WERI-Rb-1 (cell line): ENCODE measurements at regions not wholly inside any gene's neighbourhood (a gene's known extent, or its start where the extent isn't known, plus 50 kb on each side); places are given as distances from the start of the nearest gene placed in this dataset.
"Not testable (repeated sequence)": the region's sequence is repeated elsewhere in the genome, so short reads cannot be mapped to it uniquely, and the experiment has no call there.

Experiments
- DNase-seq: peaks from one replicate; pipeline ENCODE4 v3.0.0-alpha.2; 2020
- H3K27ac ChIP-seq: fragments of 250-450 bp; sonication (Bioruptor Pico); 2 replicates; pipeline ENCODE4 v1.5.1; 2020; ENCODE audit warnings: mild to moderate bottlenecking, moderate library complexity
- H3K27me3 ChIP-seq: fragments of 250-450 bp; sonication (Bioruptor Pico); 2 replicates; pipeline ENCODE4 v1.5.1; 2021; ENCODE audit warnings: mild to moderate bottlenecking, low read depth, moderate library complexity; ENCODE audit not compliant: insufficient read depth, severe bottlenecking
- H3K36me3 ChIP-seq: fragments of 250-450 bp; sonication (Bioruptor Pico); 2 replicates; pipeline ENCODE4 v1.5.1; 2020; ENCODE audit warnings: mild to moderate bottlenecking, moderate library complexity
- H3K4me3 ChIP-seq: 2 replicates; pipeline ENCODE4 v1.5.1; 2011; ENCODE audit warnings: low read depth, mild to moderate bottlenecking, control low read depth, low read length
- H3K9me3 ChIP-seq: fragments of 250-450 bp; sonication (Bioruptor Pico); 2 replicates; pipeline ENCODE4 v1.5.1; 2021; ENCODE audit warnings: mild to moderate bottlenecking, moderate library complexity; ENCODE audit not compliant: severe bottlenecking
- CTCF ChIP-seq: IDR thresholded peaks from 2 replicates; pipeline ENCODE4 v1.5.1; 2011; ENCODE audit warnings: low read depth, mild to moderate bottlenecking, control low read depth, inconsistent platforms, low read length

GRCh38 chr7:86999750-87000149, 59.7 kb downstream of the ELAPOR2 start:
- Histone ChIP-seq H3K36me3 (no peaks in the 10 kb centered on the region), H3K27ac (0 out of 2 replicates have a peak overlapping the region, but pooled peaks have one; percentile 8), H3K9me3 (no peaks in the 10 kb centered on the region), H3K4me3 (no peak overlapping the region), H3K27me3 (no peaks in the 10 kb centered on the region)
- no peak for TF ChIP-seq CTCF
- DNase-seq, result no peak

GRCh38 chr7:86995814-86996213, 63.6 kb downstream of the ELAPOR2 start:
- TF ChIP-seq CTCF, result no peak
- H3K9me3 ChIP-seq, result no peaks in the 10 kb centered on the region
- DNase-seq, result no peak

GRCh38 chr7:86995052-86995725, 64.3 kb downstream of the ELAPOR2 start:
- Histone ChIP-seq H3K4me3 (no peak overlapping the region), H3K36me3 (no peaks in the 10 kb centered on the region), H3K9me3 (no peaks in the 10 kb centered on the region), H3K27ac (no peak overlapping the region), H3K27me3 (no peaks in the 10 kb centered on the region)
- no peak for TF ChIP-seq CTCF
- no peak for DNase-seq

More at GRCh38 chr7:86995814-86996213, 63.6 kb downstream of the ELAPOR2 start:
- no peak overlapping the region for H3K4me3 ChIP-seq
- H3K27ac ChIP-seq, result no peak overlapping the region
- no peaks in the 10 kb centered on the region for H3K36me3 ChIP-seq
- no peaks in the 10 kb centered on the region for H3K27me3 ChIP-seq

- DNase-seq, result no peak
- no peaks in the 10 kb centered on the region for H3K36me3 ChIP-seq
- H3K4me3 ChIP-seq, result no peak overlapping the region
- H3K27ac ChIP-seq, result no peak overlapping the region
- no peaks in the 10 kb centered on the region for H3K9me3 ChIP-seq
- no peak for TF ChIP-seq CTCF
- no peaks in the 10 kb centered on the region for H3K27me3 ChIP-seq
Observed at GRCh38 chr7:86991771-86992191, 67.7 kb downstream of the ELAPOR2 start.

- no peak for DNase-seq
- Histone ChIP-seq H3K9me3 (no peaks in the 10 kb centered on the region), H3K4me3 (no peak overlapping the region), H3K27me3 (no peaks in the 10 kb centered on the region), H3K27ac (no peak overlapping the region), H3K36me3 (no peaks in the 10 kb centered on the region)
- TF ChIP-seq CTCF, result no peak
Observed at GRCh38 chr7:86991093-86991769, 68.2 kb downstream of the ELAPOR2 start.

- no peak for TF ChIP-seq CTCF
- H3K36me3 ChIP-seq, result no peaks in the 10 kb centered on the region
- no peaks in the 10 kb centered on the region for H3K27me3 ChIP-seq
- H3K27ac ChIP-seq, result no peak overlapping the region
- H3K9me3 ChIP-seq, result no peaks in the 10 kb centered on the region
- DNase-seq, result no peak
- no peak overlapping the region for H3K4me3 ChIP-seq
Observed at GRCh38 chr7:86989407-86989806, 70.0 kb downstream of the ELAPOR2 start.

- DNase-seq, H3K27me3 ChIP-seq, H3K4me3 ChIP-seq, H3K27ac ChIP-seq, H3K9me3 ChIP-seq, H3K36me3 ChIP-seq: not testable (repeated sequence)
Observed at GRCh38 chr7:86987834-86988233, 71.6 kb downstream of the ELAPOR2 start.

GRCh38 chr7:86987358-86987757, 72.1 kb downstream of the ELAPOR2 start:
- not testable (repeated sequence) for DNase-seq, H3K27ac ChIP-seq, H3K36me3 ChIP-seq, H3K9me3 ChIP-seq, H3K27me3 ChIP-seq, H3K4me3 ChIP-seq
